OCI-LY7 (cell line): ENCODE measurements at regions not wholly inside any gene's neighbourhood (a gene's known extent, or its start where the extent isn't known, plus 50 kb on each side); places are given as distances from the start of the nearest gene placed in this dataset.
"Not testable (repeated sequence)": the region's sequence is repeated elsewhere in the genome, so short reads cannot be mapped to it uniquely, and the experiment has no call there.

Experiments used
- CTCF ChIP-seq: fragments of 200-600 bp; sonication (generic); conservative IDR thresholded peaks from 2 replicates; pipeline ENCODE4 v1.5.1; 2014; ENCODE audit warnings: mild to moderate bottlenecking, antibody characterized with exemption, low read length, moderate library complexity, mixed read lengths
- EZH2phosphoT487 ChIP-seq: fragments of 200-600 bp; sonication (generic); IDR thresholded peaks from 2 replicates; pipeline ENCODE4 v1.6.1; 2018; ENCODE audit warnings: low read depth, borderline replicate concordance, mild to moderate bottlenecking, mixed run types, antibody characterized with exemption, low read length, moderate library complexity, mixed read lengths

GRCh38 chr14:30473846-30474696 is 84.9 kb upstream of the G2E3 start:
- not testable (repeated sequence) for TF ChIP-seq CTCF, EZH2phosphoT487
